ENCODE measurements at regions not wholly inside any gene's neighbourhood (a gene's known extent, or its start where the extent isn't known, plus 50 kb on each side); places are given as distances from the start of the nearest gene placed in this dataset.

DNA sequence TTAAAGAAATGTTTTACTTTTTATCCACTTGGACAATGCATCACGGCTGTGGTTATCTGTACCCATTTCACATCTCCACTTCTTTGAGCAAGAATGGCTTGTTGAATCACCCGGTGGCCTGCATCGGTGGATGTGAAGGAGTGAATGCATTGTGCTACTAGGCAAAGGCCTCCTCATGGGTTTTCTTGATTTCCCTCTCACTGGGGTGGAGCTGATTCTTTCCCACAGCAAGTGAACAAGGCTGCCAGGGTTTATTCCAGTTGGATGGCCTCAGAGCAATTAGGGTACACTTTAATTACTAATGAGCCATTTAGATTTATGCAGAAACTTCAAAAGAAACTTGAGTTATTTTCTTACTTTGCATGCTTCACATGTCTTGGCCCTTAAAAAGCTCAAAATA lies 387.1 kb downstream of the RND3 start:
- BruUV-seq (replicated peaks) = no TSS peak
- no peaks in the 10 kb centered on the region for H3K9me3 Mint-ChIP-seq (ENCODE audit: low read depth, unreplicated experiment)
- no peak for DNase-seq
- peaks cover 9% of the 10 kb centered on the region for H3K4me1 Mint-ChIP-seq (ENCODE audit: low read depth, unreplicated experiment)
- no peaks in the 10 kb centered on the region for H3K36me3 Mint-ChIP-seq (ENCODE audit: insufficient read depth, unreplicated experiment)
- H3K27ac Mint-ChIP-seq (ENCODE audit: unreplicated experiment) = no peak overlapping the region
- H3K27me3 Mint-ChIP-seq (ENCODE audit: unreplicated experiment) = no peaks in the 10 kb centered on the region
- CTCF ChIA-PET = no interaction called here
- intact Hi-C loops (cut with micrococcal nuclease; ENCODE audit: unreplicated experiment) = no loop called here
- TF ChIP-seq, protein P1, sequence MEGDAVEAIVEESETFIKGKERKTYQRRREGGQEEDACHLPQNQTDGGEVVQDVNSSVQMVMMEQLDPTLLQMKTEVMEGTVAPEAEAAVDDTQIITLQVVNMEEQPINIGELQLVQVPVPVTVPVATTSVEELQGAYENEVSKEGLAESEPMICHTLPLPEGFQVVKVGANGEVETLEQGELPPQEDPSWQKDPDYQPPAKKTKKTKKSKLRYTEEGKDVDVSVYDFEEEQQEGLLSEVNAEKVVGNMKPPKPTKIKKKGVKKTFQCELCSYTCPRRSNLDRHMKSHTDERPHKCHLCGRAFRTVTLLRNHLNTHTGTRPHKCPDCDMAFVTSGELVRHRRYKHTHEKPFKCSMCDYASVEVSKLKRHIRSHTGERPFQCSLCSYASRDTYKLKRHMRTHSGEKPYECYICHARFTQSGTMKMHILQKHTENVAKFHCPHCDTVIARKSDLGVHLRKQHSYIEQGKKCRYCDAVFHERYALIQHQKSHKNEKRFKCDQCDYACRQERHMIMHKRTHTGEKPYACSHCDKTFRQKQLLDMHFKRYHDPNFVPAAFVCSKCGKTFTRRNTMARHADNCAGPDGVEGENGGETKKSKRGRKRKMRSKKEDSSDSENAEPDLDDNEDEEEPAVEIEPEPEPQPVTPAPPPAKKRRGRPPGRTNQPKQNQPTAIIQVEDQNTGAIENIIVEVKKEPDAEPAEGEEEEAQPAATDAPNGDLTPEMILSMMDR (IDR thresholded peaks at IDR 0.05; ENCODE audit: unreplicated experiment) = no peak
- no peak overlapping the region for H3K4me3 Mint-ChIP-seq (ENCODE audit: low read depth, unreplicated experiment)

DNA sequence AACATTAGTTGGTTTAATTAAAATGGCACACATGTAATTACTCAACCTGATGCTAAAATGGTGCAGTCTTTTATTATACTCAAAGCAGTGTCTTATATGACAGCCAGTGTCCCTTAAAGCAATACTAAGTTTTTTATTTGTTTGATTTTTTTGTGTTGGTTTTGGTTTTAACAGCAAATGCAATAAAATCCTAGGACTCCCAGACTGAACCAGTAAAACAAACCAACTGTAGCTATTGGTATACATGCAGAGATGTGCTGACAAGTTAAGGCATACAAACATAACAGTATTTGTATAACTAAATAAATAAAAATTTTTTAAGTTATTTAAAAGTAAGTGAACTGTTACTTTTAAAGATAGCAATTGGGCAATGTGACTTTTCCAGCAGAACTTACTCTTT lies 387.7 kb downstream of the RND3 start:
- H3K27me3 Mint-ChIP-seq (ENCODE audit: unreplicated experiment) = no peaks in the 10 kb centered on the region
- H3K36me3 Mint-ChIP-seq (ENCODE audit: insufficient read depth, unreplicated experiment) = no peaks in the 10 kb centered on the region
- peaks cover 9% of the 10 kb centered on the region for H3K4me1 Mint-ChIP-seq (ENCODE audit: low read depth, unreplicated experiment)
- no peak overlapping the region for H3K4me3 Mint-ChIP-seq (ENCODE audit: low read depth, unreplicated experiment)
- no TSS peak for BruUV-seq (replicated peaks)
- intact Hi-C loops (cut with micrococcal nuclease; ENCODE audit: unreplicated experiment) = no loop called here
- TF ChIP-seq, protein P1 (IDR thresholded peaks at IDR 0.05; ENCODE audit: unreplicated experiment) = no peak
- CTCF ChIA-PET = no interaction called here
- H3K27ac Mint-ChIP-seq (ENCODE audit: unreplicated experiment) = no peak overlapping the region
- H3K9me3 Mint-ChIP-seq (ENCODE audit: low read depth, unreplicated experiment) = no peaks in the 10 kb centered on the region
- DNase-seq = no peak

DNA sequence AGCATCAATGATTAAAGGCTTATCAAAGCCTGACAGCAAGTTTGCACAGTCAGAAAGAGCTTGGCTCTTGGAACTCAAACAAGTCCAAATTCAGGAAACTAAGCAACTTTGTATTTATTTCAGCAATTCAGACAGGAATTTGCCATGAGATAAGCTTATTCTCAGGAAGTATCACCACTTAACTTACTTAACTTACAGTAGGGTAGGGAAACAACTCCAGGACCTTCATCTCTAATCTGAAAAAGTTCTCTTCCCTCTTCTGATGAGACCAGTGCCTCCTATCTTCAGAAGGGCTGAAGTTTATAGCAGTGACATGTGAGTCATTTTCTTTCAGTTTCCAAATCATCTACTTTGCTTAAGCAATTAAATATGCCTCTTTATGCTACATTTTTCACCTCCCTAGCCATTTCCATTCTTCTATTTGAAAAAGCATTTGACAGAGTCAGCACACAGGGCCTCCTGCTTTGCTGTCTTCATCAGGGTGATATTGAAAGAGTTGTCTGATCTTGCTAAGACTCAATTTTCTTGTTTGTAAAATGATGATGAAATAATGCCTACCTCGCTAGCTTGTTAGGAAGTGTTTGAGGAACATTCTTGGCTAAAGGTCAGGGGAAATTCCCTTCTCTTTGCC lies 389.5 kb downstream of the RND3 start:
- DNase-seq = no peak
- Mint-ChIP-seq H3K36me3 (ENCODE audit: insufficient read depth, unreplicated experiment) (no peaks in the 10 kb centered on the region), H3K9me3 (ENCODE audit: low read depth, unreplicated experiment) (no peaks in the 10 kb centered on the region), H3K27me3 (ENCODE audit: unreplicated experiment) (no peaks in the 10 kb centered on the region), H3K27ac (ENCODE audit: unreplicated experiment) (peak overlapping the region; percentile 70), H3K4me3 (ENCODE audit: low read depth, unreplicated experiment) (no peak overlapping the region), H3K4me1 (ENCODE audit: low read depth, unreplicated experiment) (peaks cover 9% of the 10 kb centered on the region)
- CTCF ChIA-PET = interaction anchor here (0.6 kb wide), 1 partner anchor 172 kb away, joined by 3 read pairs; no protein-coding TSS in a partner anchor
- TF ChIP-seq, protein P1 (IDR thresholded peaks at IDR 0.05; ENCODE audit: unreplicated experiment) = no peak
- BruUV-seq (replicated peaks) = no TSS peak
- intact Hi-C loops (cut with micrococcal nuclease; ENCODE audit: unreplicated experiment) = no loop called here

DNA sequence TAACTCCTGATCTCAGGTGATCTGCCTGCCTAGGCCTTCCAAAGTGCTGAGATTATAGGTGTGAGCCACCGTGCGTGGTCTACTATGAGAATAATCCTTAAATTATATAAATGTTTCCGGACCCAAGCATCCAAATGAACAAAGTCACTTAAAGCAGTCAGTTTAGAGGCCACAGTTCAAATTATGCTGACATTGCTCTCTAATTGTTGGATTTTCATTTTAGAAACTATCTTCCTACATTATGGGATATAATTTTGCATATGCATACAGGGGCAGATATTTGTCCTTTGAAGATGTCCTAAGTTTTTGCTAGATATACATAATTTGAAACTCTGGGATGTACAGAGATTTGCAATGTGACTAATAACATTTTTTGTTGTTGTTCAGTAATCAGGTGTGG lies 390.1 kb downstream of the RND3 start:
- intact Hi-C loops (cut with micrococcal nuclease; ENCODE audit: unreplicated experiment) = no loop called here
- BruUV-seq (replicated peaks) = no TSS peak
- Mint-ChIP-seq H3K27me3 (ENCODE audit: unreplicated experiment) (no peaks in the 10 kb centered on the region), H3K27ac (ENCODE audit: unreplicated experiment) (no peak overlapping the region), H3K9me3 (ENCODE audit: low read depth, unreplicated experiment) (no peaks in the 10 kb centered on the region), H3K4me3 (ENCODE audit: low read depth, unreplicated experiment) (no peak overlapping the region), H3K36me3 (ENCODE audit: insufficient read depth, unreplicated experiment) (no peaks in the 10 kb centered on the region), H3K4me1 (ENCODE audit: low read depth, unreplicated experiment) (peaks cover 9% of the 10 kb centered on the region)
- TF ChIP-seq, protein P1 (IDR thresholded peaks at IDR 0.05; ENCODE audit: unreplicated experiment) = no peak
- DNase-seq = no peak
- CTCF ChIA-PET = no interaction called here

All from Calu3 (cell line).